ENCODE measurements at regions not wholly inside any gene's neighbourhood (a gene's known extent, or its start where the extent isn't known, plus 50 kb on each side); places are given as distances from the start of the nearest gene placed in this dataset.

- no peak for TF ChIP-seq CTCF (IDR thresholded peaks at IDR 0.05; ENCODE audit: poor library complexity, severe bottlenecking)
- DNase-seq (ENCODE audit: low spot score) (no peak), ATAC-seq (ENCODE audit: low read depth) (no peak)
- H3K4me1 ChIP-seq (ENCODE audit: insufficient read depth, poor library complexity, severe bottlenecking): no peaks in the 10 kb centered on the region
- H3K27me3 ChIP-seq (ENCODE audit: insufficient read depth, poor library complexity, severe bottlenecking): no peaks in the 10 kb centered on the region
- H3K9me3 ChIP-seq (ENCODE audit: severe bottlenecking): no peaks in the 10 kb centered on the region
- H3K4me3 ChIP-seq (ENCODE audit: severe bottlenecking): no peak overlapping the region
- no peaks in the 10 kb centered on the region for H3K36me3 ChIP-seq (ENCODE audit: low read depth)
- H3K27ac ChIP-seq (ENCODE audit: poor library complexity, severe bottlenecking): no peak overlapping the region
Measured at GRCh38 chr16:49200223-49200820, 81.3 kb downstream of the CBLN1 start.

- TF ChIP-seq CTCF (IDR thresholded peaks at IDR 0.05; ENCODE audit: poor library complexity, severe bottlenecking): no peak
- DNase-seq (ENCODE audit: low spot score): no peak
Measured at GRCh38 chr16:49195237-49195548, 86.4 kb downstream of the CBLN1 start.

GRCh38 chr16:49194537-49195236 is 87.0 kb downstream of the CBLN1 start:
- Histone ChIP-seq H3K4me1 (ENCODE audit: insufficient read depth, poor library complexity, severe bottlenecking) (no peaks in the 10 kb centered on the region), H3K9me3 (ENCODE audit: severe bottlenecking) (no peaks in the 10 kb centered on the region), H3K27ac (ENCODE audit: poor library complexity, severe bottlenecking) (no peak overlapping the region), H3K27me3 (ENCODE audit: insufficient read depth, poor library complexity, severe bottlenecking) (peaks cover 7% of the 10 kb centered on the region), H3K4me3 (ENCODE audit: severe bottlenecking) (no peak overlapping the region), H3K36me3 (ENCODE audit: low read depth) (no peaks in the 10 kb centered on the region)
- ATAC-seq (ENCODE audit: low read depth) (no peak), DNase-seq (ENCODE audit: low spot score) (no peak)
- no peak for TF ChIP-seq CTCF (IDR thresholded peaks at IDR 0.05; ENCODE audit: poor library complexity, severe bottlenecking)

More at GRCh38 chr16:49195237-49195548, 86.4 kb downstream of the CBLN1 start:
- Histone ChIP-seq H3K9me3 (ENCODE audit: severe bottlenecking) (no peaks in the 10 kb centered on the region), H3K4me1 (ENCODE audit: insufficient read depth, poor library complexity, severe bottlenecking) (no peaks in the 10 kb centered on the region), H3K36me3 (ENCODE audit: low read depth) (no peaks in the 10 kb centered on the region), H3K27ac (ENCODE audit: poor library complexity, severe bottlenecking) (no peak overlapping the region), H3K4me3 (ENCODE audit: severe bottlenecking) (no peak overlapping the region), H3K27me3 (ENCODE audit: insufficient read depth, poor library complexity, severe bottlenecking) (peaks cover 7% of the 10 kb centered on the region)
- ATAC-seq (ENCODE audit: low read depth): no peak

- no peaks in the 10 kb centered on the region for H3K4me1 ChIP-seq (ENCODE audit: insufficient read depth, poor library complexity, severe bottlenecking)
- TF ChIP-seq CTCF (IDR thresholded peaks at IDR 0.05; ENCODE audit: poor library complexity, severe bottlenecking): no peak
- H3K27me3 ChIP-seq (ENCODE audit: insufficient read depth, poor library complexity, severe bottlenecking): peaks cover 7% of the 10 kb centered on the region
- H3K27ac ChIP-seq (ENCODE audit: poor library complexity, severe bottlenecking): no peak overlapping the region
- no peaks in the 10 kb centered on the region for H3K36me3 ChIP-seq (ENCODE audit: low read depth)
- no peak for ATAC-seq (ENCODE audit: low read depth)
- DNase-seq (ENCODE audit: low spot score): no peak
- no peaks in the 10 kb centered on the region for H3K9me3 ChIP-seq (ENCODE audit: severe bottlenecking)
- no peak overlapping the region for H3K4me3 ChIP-seq (ENCODE audit: severe bottlenecking)
Measured at GRCh38 chr16:49193596-49193995, 88.0 kb downstream of the CBLN1 start.

GRCh38 chr16:49189286-49189685 is 92.4 kb downstream of the CBLN1 start:
- DNase-seq (ENCODE audit: low spot score) (no peak), ATAC-seq (ENCODE audit: low read depth) (peak; percentile 55; the same call in 1 of the 3 replicates)
- no peak overlapping the region for H3K27ac ChIP-seq (ENCODE audit: poor library complexity, severe bottlenecking)
- peaks cover 1% of the 10 kb centered on the region for H3K9me3 ChIP-seq (ENCODE audit: severe bottlenecking)
- H3K4me1 ChIP-seq (ENCODE audit: insufficient read depth, poor library complexity, severe bottlenecking): no peaks in the 10 kb centered on the region
- no peak overlapping the region for H3K4me3 ChIP-seq (ENCODE audit: severe bottlenecking)
- no peak for TF ChIP-seq CTCF (IDR thresholded peaks at IDR 0.05; ENCODE audit: poor library complexity, severe bottlenecking)
- peaks cover 11% of the 10 kb centered on the region for H3K27me3 ChIP-seq (ENCODE audit: insufficient read depth, poor library complexity, severe bottlenecking)
- H3K36me3 ChIP-seq (ENCODE audit: low read depth): no peaks in the 10 kb centered on the region

Measured in RWPE2 (cell line).